Transverse colon (tissue), 3 donors: ENCODE measurements at regions not wholly inside any gene's neighbourhood (a gene's known extent, or its start where the extent isn't known, plus 50 kb on each side); places are given as distances from the start of the nearest gene placed in this dataset.

Source experiments
- POLR2A ChIP-seq: fragments of 450-650 bp; IDR thresholded peaks from one replicate; pipeline ENCODE4 v1.6.1; 2016; ENCODE audit warnings: antibody characterized with exemption, mild to moderate bottlenecking, moderate library complexity
- POLR2AphosphoS5 ChIP-seq, 3 donors: sonication (generic); formaldehyde crosslinking; IDR thresholded peaks; one replicate each; pipeline ENCODE4 v1.6.1; 2016; ENCODE audit warnings: antibody characterized with exemption in 3 of 3

- no peak for TF ChIP-seq POLR2AphosphoS5 (IDR thresholded peaks at IDR 0.05)
- TF ChIP-seq POLR2A: no peak
These were observed 52.6 kb upstream of the LOXL4 start for GRCh38 chr10:98320486-98321185.
